ENCODE measurements at regions not wholly inside any gene's neighbourhood (a gene's known extent, or its start where the extent isn't known, plus 50 kb on each side); places are given as distances from the start of the nearest gene placed in this dataset.
"Not testable (repeated sequence)": the region's sequence is repeated elsewhere in the genome, so short reads cannot be mapped to it uniquely, and the experiment has no call there.

DNA sequence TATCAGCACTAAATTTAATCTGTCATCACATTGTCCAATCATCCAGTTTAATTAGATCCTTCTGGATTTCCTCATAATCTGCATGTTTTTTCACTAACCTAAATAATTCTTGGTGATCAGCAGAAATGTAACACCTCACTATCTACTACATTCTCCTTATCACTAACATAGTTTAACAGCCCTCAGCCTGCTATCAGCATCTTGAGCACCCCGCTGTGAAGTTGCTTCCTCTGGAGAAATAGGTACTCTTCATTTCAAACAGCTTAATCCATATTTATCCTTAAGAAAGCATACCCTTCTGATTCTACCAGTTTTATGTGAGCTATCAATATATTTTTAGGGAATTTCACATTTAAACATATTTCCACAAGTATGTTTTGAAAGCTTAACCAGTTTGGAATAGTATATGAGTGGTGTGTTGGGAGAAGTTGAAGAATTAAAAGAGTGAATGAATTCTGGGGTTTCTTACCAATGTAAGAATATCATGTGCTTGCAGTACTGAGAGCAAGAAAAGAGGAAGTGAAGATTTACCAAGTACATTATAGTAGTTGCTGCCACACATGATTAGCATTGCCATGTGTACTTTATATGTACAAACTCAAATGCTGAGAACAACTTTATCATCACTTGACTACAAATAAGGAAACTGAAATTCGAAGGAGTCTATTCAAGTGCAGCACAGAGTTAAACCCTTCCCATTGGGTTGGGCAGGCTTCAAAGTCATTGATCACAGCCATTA lies 771.1 kb upstream of the ADGRL4 start:
- peak; percentile 4 for DNase-seq

DNA sequence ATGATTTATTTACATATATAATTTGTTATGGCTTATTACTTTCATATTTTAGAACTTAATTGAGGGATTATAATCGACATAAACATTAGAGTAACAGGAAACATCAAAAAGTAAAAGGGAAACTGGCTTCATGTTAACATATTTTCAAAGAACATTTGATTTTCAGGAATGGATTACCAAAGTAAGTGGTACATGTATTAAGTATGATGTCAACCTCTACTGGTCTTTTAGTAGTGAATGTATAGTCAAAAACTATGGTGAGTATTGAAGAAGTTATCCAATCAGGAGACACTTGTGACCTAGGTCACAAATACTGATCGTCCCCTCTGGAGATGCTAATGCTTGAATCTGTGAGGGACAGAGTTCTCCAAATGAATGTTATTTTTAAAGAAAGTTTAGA lies 768.9 kb upstream of the ADGRL4 start:
- no peak for DNase-seq

DNA sequence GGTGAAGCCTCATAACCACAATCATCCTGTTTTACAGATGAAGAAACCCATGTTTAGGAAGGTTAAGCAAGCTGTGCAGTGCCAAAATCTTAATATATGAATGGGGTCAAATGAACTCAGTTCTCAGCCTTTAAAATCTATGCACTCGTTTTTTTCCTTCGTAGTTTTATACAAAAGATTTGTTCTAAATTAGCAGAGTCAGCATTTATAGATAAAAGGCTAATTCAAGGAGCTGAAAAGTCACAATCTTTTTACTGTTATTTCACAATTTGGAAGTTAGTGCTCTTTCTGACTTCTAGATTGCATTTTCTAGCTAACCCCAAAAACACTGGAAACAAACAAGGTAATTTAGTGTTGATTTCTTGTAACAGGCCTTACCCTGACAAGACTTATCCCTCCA lies 766.9 kb upstream of the ADGRL4 start:
- DNase-seq, result no peak

DNA sequence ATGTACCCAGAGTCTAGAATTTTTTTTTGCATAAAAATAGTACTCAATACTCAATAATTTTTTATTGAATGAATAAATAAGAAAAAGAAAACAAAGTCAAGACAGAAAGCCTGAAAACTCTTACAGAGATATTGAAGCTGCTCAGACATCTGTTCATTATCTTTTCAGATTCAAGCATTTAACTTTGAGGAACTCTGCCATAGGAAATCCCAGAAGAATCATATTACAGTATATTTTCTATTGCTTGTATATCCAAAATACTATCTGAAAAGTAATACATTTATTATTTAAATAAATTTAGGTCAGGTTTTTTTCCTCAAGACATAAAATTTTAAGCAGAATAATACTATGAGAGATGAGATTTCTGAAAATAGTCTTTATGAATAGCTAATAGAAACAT lies 755.9 kb upstream of the ADGRL4 start:
- no peak for DNase-seq

DNA sequence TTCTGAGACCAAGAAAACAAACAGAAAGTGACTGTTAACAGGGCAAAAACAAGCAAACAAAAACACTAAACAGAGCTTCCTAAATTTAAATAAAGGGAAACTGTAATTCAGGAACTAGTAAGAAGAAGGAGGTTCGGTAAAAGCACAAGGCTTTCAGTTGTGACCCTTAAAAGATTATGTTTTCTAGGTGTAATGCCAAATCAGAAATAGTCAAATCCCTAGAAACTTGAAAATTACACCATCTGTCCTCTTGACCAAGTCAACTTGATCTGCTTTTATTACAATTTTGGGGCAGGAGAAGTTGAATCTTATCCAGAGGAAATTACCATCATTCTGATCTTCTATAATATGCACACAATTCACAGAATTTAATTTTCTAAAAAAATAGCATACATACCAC lies 754.0 kb upstream of the ADGRL4 start:
- no peak for DNase-seq

DNA sequence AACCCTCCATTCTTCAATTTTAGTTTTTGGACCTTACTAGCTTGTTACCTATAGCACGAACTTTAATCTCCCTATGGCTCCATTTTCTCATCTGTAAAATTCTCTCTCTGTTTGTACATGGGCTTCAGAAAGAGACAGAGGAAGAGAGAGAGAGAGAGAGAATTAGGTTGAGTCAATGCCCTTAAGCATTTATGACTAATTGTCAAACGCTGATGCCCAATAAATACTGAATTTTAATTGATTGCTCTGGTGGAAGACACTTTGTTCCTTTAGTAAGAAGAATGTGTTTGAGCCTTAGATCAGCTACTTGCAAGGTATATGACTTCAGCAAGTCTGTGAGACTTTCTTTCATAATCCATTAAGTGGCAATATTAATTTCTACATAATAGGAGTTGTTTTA lies 743.1 kb upstream of the ADGRL4 start:
- DNase-seq, result no peak

DNA sequence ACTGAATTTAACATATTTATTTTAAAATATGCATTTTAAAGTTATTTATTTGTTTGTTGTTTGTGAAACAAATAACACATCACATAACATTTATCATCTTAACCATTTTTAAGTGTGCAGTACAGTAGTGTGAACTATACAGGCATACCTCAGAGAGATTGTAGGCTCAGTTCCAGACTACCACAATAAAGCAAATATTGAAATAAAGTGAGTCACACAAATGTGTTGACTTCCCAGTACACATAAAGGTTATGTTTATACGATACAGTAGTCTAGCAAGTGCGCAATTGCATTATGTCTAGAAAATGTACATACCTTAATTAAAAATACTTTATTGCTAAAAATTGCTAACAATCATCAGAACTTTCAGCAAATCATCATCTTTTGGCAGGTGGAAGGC lies 739.4 kb upstream of the ADGRL4 start:
- DNase-seq, result no peak

DNA sequence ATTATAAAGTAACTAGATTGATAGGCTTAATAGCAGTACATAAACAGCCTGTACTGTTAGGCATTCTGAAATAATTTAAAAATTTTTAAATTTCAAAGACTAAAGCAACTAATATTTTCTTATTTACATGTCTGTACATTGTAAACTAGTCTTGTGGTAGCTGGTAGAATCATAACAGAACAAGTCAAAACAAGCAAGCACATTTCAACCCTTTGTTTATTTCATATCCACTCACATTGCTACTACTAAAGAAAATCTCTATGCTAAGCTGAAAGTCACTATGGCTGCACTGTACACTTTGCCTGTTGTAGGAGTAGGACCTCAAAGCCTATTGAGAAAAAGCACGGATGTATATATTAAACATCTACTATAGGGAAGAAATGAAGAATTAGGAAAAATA lies 738.2 kb upstream of the ADGRL4 start:
- DNase-seq, result no peak

DNA sequence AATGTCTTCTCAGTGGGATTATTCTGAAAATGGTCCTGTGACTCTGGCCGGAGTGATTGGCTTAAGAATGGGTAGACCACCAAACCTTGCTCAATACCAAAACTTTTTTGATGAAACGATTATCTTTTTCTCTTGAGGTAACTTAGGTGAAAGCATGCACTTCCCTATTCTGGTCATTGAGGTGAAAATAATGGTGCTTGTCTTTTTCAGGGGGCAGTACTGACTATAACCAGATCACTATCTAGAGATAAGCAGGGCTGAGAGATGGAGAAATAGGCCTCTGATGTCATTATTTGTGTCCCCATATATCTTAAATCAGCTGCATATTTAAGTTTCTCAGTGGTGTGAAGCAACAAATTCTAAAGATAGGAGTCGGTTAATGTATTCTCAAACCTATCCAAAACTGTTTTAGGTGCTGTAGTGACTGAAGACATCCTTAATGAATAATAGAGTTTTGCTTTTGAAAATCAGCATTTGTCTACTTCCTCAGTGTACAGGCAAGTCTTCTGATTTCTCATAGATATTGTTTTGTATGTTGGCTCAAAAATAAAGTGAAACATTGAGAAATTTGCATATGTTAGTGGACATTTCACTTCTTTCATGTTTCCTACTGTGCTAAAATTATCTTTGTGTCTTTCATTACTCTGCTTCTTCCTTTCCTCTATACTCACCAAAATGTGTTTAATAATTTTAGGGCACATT lies 735.3 kb upstream of the ADGRL4 start:
- no peak for DNase-seq

DNA sequence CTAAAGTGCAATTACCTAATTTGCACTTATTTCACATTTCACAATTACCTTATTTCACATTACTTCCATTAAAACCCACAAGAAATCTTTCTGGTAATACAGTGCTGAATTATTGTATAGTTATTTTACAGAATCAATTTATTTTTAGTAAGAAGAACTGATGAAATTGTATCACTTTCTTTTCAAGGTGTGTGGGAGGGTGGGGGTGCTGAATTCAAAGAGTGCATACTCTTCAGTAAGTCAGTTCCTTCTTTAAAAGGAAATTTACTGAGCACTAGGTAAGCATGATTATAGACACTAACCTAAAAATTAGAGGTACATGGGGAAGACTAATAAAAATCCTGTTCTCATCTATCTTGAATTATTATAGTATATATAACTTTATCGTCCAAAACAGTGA lies 731.6 kb upstream of the ADGRL4 start:
- no peak for DNase-seq

DNA sequence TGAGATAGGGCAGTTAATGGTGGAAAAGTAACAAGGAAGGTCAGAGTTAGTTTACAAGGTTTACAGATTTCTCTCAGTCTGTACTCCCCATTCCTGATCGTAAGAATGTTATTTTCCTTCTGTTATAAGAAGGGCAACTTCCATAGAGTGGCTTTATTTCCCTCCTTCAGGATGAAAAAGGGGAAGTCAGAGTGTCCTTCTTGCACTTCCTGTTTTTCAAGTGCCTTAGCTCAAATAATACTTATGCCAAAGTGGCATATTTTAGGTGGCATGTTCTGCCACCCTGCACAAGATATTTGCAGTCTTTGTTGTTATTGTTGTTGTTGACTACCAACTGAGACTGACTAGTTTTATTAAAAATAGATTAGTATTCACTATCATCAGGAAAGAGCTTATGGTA lies 730.7 kb upstream of the ADGRL4 start:
- DNase-seq, result peak; percentile 27

DNA sequence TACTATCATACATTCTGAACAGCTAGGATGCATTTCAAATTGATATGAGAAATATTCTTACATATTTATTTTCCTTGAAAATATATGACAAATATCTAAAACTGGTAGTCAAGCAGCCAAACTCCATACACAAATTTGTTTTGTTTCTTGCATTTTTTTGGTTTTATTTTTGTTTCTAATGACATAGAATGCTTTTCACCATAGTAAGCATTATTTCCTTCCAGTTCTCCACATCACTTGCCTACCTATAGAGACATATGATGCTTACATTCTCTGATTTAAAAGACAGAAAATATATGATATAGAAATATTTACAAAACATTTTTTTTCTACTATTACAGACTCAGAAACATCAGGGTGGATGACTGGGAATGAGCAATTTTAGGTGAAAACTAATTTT lies 726.4 kb upstream of the ADGRL4 start:
- DNase-seq, result no peak

DNA sequence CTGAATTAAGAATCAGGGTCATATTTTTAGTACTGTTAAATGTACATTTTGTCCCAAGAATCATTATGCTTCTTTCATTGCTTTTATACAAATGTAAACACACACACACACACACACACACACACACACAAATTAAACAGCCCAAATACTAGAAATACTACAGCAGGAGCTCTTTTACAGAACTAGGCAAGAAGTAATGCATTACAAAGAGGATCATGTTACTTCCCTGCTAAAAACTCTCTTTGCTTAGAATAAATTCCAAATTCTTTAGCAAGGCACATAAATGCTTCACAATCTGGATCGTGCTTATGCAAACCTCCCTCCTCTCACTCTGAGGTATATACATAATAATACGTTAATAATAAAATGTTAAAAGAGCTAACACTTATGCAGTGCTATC lies 720.4 kb upstream of the ADGRL4 start:
- DNase-seq, result no peak

DNA sequence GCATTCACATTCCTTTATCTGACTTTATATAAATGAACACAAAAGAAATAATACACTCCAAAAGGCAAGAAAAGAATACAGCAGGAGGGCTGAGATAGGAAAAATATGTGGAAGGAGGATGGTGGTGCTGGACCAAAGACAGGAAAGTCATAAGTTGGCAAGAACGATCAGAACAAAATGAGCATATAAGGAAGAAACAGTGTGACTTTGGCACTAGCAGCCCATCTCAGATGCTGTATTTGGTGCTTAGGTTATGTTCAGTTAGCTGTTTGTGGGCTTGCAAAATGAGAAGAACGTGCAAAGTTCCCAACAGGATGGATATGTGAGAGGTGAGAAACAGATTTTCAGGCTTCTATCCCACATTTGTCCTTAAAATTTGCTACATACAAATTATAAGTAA lies 719.8 kb upstream of the ADGRL4 start:
- DNase-seq, result no peak

DNA sequence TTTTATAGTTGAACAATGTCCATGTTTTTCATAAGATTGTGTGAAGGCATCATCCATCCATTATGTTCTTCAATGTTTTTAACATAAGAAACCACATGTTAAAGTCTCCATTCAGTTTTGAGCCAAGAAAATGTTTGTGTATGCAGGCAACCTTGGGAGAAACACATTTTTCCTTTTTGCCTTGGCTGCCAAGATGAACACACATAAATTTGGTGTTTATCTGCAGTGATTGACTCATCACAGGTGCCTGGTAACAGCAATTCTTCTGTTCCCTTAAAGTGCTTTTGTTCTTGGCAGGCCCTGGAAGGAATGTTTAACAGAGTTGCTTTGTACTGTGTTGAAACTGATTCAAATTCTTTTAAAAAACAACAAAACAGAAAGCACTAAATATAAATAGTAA lies 709.9 kb upstream of the ADGRL4 start:
- DNase-seq, result no peak

DNA sequence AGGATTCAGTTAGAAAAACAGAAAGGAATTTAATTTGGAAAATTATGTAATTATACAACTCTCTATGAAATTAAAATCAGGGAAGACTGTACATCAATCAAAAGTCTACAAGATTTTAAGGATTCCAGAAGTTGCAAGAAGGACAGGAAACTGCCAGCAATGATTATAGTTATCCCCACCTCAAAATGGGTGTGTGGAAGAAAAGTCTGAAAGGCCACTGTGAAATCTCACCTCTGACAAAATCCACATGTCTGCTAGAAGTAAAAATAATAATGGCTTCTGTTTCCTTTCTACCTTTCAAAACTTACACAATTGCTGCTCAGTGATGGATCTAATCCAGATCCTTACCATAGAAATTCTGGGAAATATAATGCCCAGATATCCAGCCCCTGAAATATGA lies 708.1 kb upstream of the ADGRL4 start:
- DNase-seq, result no peak

DNA sequence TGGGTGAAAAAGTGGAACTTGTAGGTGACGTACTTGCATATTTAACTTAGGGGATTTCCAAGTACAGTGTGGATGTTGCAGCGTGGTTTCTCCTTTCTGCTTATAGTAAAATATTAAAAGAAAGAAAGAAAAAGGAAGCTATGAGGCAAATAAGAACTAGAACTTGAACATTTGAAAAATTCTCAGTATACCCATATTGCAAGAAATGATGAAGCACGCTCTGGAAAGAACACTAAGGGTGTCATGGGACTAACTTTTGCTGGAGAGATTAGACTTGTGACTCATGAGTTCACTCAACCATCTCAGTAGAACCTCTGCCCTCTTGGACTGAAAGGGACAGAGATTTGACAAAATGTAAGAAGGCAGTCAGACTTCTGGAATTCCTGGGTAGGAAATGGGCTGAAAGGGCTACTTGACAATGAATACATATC lies 704.5 kb upstream of the ADGRL4 start:
- DNase-seq, result no peak

DNA sequence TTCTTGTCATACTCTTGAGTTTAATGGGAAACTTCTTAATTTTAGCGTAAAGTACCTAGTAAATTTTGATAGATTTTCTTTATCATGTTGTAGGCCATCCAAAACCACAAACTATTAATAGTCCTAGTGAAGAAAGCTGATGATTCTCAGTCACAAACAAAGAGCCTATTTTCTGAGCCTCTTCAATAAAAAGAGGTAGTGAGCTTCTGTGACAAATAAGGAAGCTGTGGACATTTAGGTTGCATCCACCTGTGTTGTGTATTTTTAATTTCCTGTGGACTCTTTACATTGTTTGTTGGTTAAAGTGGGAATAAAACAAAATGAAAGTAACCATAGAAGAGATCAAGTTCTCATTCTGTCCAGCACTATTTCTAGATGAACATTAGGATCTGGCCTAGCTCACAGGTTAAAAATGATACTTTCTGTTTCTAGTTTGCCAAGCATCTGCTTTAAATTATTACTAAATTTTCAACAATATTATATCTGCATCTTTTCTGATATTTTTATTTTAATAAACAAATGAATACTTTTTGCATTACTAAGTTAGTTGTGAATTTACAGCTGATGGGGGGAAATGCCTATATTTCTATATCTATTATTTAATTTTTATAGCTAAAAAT lies 702.2 kb upstream of the ADGRL4 start:
- DNase-seq, result no peak

DNA sequence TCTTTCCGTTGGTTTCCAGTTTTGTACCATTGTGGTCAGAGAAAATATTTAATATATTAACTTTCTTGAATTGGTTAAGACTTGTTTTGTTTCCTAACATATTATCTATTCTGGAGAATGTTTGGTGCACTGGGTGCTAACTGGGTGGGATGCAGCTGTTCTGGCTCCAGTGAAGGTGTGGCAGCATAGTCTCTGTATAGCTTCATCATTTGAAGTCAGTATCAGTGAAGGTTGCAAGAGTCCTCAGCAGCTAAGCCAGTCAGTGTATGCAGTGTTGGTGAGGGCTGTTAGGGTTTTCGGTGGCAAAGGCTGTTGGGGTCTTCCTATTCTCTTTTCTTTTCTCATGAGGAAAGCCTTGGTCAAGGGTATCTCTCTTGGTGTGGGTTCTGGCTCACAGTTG lies 698.7 kb upstream of the ADGRL4 start:
- DNase-seq, result no peak

DNA sequence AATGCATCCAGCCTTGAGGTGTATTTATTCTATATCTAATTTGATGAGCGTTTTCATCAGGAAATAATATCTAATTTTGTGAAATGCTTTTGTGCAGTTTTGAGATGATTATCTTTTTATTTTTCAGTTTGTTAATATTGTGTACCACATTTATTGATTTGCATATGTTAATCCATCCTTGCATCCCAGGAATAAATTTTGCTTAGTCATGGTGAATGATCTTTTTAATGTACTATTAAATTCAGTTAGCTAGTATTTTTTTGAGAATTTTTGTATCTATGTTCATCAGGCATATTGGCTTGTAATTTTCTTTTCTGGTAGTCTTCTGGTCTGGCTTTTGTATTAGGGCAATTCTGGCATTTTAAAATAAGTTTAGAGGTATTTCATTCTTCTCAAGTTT lies 697.5 kb upstream of the ADGRL4 start:
- DNase-seq, result no peak

DNA sequence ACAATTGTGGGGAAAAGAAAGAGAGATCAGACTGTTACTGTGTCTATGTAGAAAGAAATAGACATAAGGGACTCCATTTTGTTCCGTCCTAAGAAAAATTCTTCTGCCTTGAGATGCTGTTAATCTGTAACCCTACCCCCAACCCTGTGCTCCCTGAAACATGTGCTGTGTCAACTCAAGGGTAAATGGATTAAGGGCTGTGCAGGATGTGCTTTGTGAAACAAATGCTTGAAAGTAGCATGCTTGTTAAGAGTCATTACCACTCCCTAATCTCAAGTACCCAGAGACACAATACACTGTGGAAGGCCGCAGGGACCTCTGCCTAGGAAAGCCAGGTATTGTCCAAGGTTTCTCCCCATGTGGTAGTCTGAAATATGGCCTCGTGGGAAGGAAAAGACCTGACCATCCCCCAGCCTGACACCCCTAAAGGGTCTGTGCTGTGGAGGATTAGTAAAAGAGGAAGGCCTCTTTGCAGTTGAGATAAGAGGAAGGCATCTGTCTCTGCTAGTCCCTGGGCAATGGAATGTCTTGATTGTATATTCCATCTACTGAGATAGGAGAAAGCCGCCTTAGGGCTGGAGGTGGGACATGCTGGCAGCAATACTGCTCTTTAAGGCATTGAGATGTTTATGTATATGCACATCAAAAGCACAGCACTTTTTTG lies 695.9 kb upstream of the ADGRL4 start:
- DNase-seq, result not testable (repeated sequence)

DNA sequence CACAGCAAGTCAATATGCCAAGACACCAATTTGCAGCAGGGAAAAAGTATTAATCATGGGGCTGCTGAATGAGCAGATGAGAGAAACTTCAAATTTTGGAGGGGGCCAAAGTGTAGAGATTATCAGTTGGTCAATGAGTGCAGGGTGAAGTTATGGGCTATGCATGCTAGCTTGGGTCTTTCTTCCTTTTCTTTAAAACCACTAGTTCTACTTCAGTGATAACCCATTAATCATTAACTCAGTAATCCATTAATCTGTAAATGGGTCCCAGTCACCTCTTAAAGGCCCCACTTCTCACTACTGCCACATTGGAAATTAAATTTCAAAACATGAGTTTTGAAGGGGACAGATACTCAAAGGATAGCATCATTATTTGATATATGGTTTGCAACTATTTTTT lies 688.6 kb upstream of the ADGRL4 start:
- no peak for DNase-seq

DNA sequence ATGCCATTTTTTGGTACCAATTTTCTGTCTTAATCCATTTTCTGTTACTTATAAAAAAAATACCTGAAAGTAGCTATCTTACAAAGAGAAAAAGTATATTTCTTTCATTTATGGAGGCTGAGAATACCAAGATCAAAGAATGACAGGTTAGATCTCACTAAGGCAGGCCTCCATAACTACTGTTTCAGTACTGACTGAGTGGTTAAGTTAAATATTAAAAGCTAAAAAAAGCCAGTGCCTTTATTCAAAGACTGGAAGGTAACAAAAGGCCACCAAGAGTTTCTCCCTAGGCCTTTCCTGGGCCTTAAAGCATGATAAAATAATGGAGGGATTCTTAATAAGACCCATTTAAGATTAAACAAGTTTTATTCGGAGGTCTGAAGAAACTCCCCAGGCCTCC lies 687.7 kb upstream of the ADGRL4 start:
- DNase-seq, result no peak
